Aorta (tissue), 5 donors: ENCODE measurements at regions not wholly inside any gene's neighbourhood (a gene's known extent, or its start where the extent isn't known, plus 50 kb on each side); places are given as distances from the start of the nearest gene placed in this dataset.

Experiments
- ATAC-seq: fragments of 200-7000 bp; cut with Tn5 transposase; one replicate; pipeline ENCODE4 v1.9.1; 2022; ENCODE audit warnings: moderate library complexity; ENCODE audit not compliant: low FRiP score
- DNase-seq, 2 donors: peaks; one replicate each; pipeline ENCODE4 v3.0.0-alpha.2; 2020
- H3K27ac ChIP-seq, 2 donors: one replicate each; pipeline ENCODE4 v1.5.1; 2013; ENCODE audit warnings: low read length in 2 of 2, mild to moderate bottlenecking in 2 of 2, moderate library complexity in 2 of 2, control low read depth in 1 of 2, inconsistent platforms in 1 of 2, low read depth in 1 of 2
- H3K27me3 ChIP-seq, 2 donors: one replicate each; pipeline ENCODE4 v1.6.1; 2013; ENCODE audit warnings: control low read depth in 1 of 2, low read length in 1 of 2, mild to moderate bottlenecking in 1 of 2, moderate library complexity in 1 of 2; ENCODE audit not compliant: insufficient read depth in 2 of 2, control insufficient read depth in 1 of 2
- H3K36me3 ChIP-seq, 2 donors: one replicate each; pipeline ENCODE4 v1.6.1; 2013; ENCODE audit warnings: control low read depth in 1 of 2, low read length in 1 of 2, mild to moderate bottlenecking in 1 of 2; ENCODE audit not compliant: insufficient read depth in 2 of 2, control insufficient read depth in 1 of 2
- H3K4me1 ChIP-seq, 2 donors: one replicate each; pipeline ENCODE4 v1.6.1; 2013; ENCODE audit warnings: low read length in 2 of 2, control low read depth in 1 of 2, mild to moderate bottlenecking in 1 of 2, moderate library complexity in 1 of 2; ENCODE audit not compliant: insufficient read depth in 2 of 2, control insufficient read depth in 1 of 2
- H3K4me3 ChIP-seq, 2 donors: one replicate each; pipeline ENCODE4 v1.5.1; 2013; ENCODE audit warnings: low read length in 2 of 2, control low read depth in 1 of 2, mild to moderate bottlenecking in 1 of 2
- H3K9me3 ChIP-seq: one replicate; pipeline ENCODE4 v1.6.1; 2013; ENCODE audit warnings: mild to moderate bottlenecking, low read length; ENCODE audit not compliant: control insufficient read depth
- WGBS, 2 donors: extraction: QIAGEN DNeasy Blood & Tissue Kit; methylation state at CpG; one replicate each; pipeline ENCODE4 v1.1.7; 2013; 5-methylcytosine and 5-hydroxymethylcytosine counted together
- intact Hi-C, 2 donors: fragments of 100-400 bp; cut with DNase I; formaldehyde crosslinking; loops; one replicate each; pipeline versions ENCODE4 v1.14.2 to v1.15.0; 2022
- donor health status: healthy with polysubstance abuse.
- donor health status: Bipolar disorder and iron deficiency.
- donor health status: DM: no; HTN: no; CAD: no.
- donor health status: DM: no; HTN: no; CAD: no.
- donor health status: DM: yes; HTN: yes; CAD: no.

GRCh38 chr1:64330839-64331238, 127.4 kb downstream of the UBE2U start:
- Histone ChIP-seq H3K4me1 (peaks cover 0 to 2% of the 10 kb centered on the region in 2 donors), H3K27me3 (no peaks in the 10 kb centered on the region), H3K9me3 (no peaks in the 10 kb centered on the region), H3K36me3 (no peaks in the 10 kb centered on the region), H3K27ac (no peak overlapping the region), H3K4me3 (no peak overlapping the region)
- ATAC-seq: no peak
- no peak for DNase-seq
- intact Hi-C loops: no loop called here
- 53% methylated on average over 4 of the region's 4 CpGs for WGBS, 2 donors

DNA sequence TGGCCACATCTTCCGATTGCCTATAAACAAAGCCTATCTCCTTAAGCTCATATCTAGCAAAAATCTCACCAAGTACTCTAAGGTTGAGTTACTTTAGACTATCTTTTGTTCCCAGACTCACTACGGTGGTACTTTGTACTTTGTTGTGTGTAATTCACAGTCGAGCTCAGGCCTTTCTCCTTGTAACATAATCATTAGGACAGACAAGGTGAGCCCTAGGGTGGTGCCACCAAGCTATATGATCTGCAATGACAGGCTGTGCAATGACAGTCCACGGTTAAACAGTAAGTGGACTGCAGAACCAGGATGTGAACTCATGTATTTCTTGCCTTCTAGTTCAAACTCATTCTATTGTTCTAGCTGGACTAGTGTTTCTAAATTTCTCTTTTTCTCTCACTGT, 132.2 kb downstream of the UBE2U start:
- no peak overlapping the region for H3K27ac ChIP-seq
- peaks cover 0 to 1% of the 10 kb centered on the region in 2 donors for H3K27me3 ChIP-seq
- no peak overlapping the region for H3K4me3 ChIP-seq
- peaks cover 0 to 2% of the 10 kb centered on the region in 2 donors for H3K4me1 ChIP-seq
- DNase-seq: no peak
- H3K36me3 ChIP-seq: no peaks in the 10 kb centered on the region
- 80 to 98% methylated on average over 4 of the region's 4 CpGs for WGBS, 2 donors
- intact Hi-C loops: no loop called here
- no peak for ATAC-seq
- H3K9me3 ChIP-seq: no peaks in the 10 kb centered on the region

- intact Hi-C loops: no loop called here
- Histone ChIP-seq H3K36me3 (no peaks in the 10 kb centered on the region), H3K4me1 (peaks cover 0 to 2% of the 10 kb centered on the region in 2 donors), H3K9me3 (no peaks in the 10 kb centered on the region), H3K4me3 (no peak overlapping the region), H3K27me3 (peaks cover 0 to 1% of the 10 kb centered on the region in 2 donors), H3K27ac (no peak overlapping the region)
- ATAC-seq: no peak
- DNase-seq: no peak
- 90 to 93% methylated on average over 4 of the region's 4 CpGs for WGBS, 2 donors
Measured at GRCh38 chr1:64337475-64337874, 132.5 kb upstream of the CACHD1 start.

DNA sequence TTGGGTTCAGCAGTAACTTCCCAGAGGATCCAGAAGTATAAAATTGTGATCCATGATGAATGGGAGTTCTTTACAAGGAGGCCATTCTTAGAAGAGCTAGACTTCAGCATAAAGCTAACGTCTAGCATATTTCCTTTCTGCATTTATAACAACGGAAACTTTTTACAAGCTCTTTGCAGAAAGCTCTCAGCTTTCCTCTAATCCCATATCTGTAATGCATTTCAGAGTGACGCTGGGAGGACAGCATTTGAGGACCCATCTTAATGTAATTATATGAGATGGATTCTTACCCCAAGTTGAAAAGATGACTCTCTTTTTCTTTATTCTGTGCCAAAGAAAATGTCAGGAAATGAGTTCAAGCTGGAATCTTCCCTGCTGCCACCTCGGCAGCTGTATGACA, 132.0 kb upstream of the CACHD1 start:
- no peaks in the 10 kb centered on the region for H3K9me3 ChIP-seq
- no peaks in the 10 kb centered on the region for H3K36me3 ChIP-seq
- H3K4me3 ChIP-seq: no peak overlapping the region
- no peak for ATAC-seq
- H3K4me1 ChIP-seq: no peaks in the 10 kb centered on the region
- H3K27me3 ChIP-seq: peaks cover 0 to 1% of the 10 kb centered on the region in 2 donors
- intact Hi-C loops: no loop called here
- DNase-seq: no peak
- 21 to 39% methylated on average over 4 of the region's 4 CpGs for WGBS, 2 donors
- H3K27ac ChIP-seq: no peak overlapping the region

DNA sequence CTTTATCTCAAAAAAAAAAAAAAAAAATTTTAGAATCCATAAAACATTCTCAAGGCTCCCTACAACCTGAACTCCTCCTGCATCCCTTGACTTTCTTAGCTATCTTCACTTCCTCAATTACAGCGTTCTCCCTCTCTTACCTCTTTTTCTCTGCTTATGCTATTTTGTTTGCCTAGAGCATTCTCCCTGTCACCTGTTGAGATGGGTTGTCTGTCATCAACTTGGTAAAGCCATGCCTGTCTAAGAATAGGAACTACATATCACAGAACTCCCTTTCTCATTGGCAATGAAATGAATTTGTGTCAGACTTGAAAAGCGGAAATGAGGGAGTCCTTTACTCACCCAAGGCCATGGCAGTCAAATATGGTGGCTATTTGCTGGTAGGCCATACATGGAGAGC, 129.6 kb upstream of the CACHD1 start:
- H3K27me3 ChIP-seq: peaks cover 0 to 1% of the 10 kb centered on the region in 2 donors
- 92% methylated on average over 2 of the region's 2 CpGs for WGBS, 2 donors

GRCh38 chr1:64343105-64343822, 126.7 kb upstream of the CACHD1 start:
- intact Hi-C loops: no loop called here
- Histone ChIP-seq H3K27me3 (no peaks in the 10 kb centered on the region), H3K36me3 (no peaks in the 10 kb centered on the region), H3K4me1 (no peaks in the 10 kb centered on the region), H3K9me3 (no peaks in the 10 kb centered on the region), H3K27ac (no peak overlapping the region), H3K4me3 (no peak overlapping the region)
- ATAC-seq (no peak), DNase-seq (no peak)
- 70 to 71% methylated on average over 6 of the region's 6 CpGs for WGBS, 2 donors

More for the DNA sequence above, 129.6 kb upstream of the CACHD1 start:
- H3K4me1 ChIP-seq: no peaks in the 10 kb centered on the region
- intact Hi-C loops: no loop called here
- H3K36me3 ChIP-seq: no peaks in the 10 kb centered on the region
- H3K4me3 ChIP-seq: no peak overlapping the region
- DNase-seq (no peak), ATAC-seq (no peak)
- no peak overlapping the region for H3K27ac ChIP-seq
- no peaks in the 10 kb centered on the region for H3K9me3 ChIP-seq

- Histone ChIP-seq H3K9me3 (no peaks in the 10 kb centered on the region), H3K27me3 (no peaks in the 10 kb centered on the region), H3K27ac (no peak overlapping the region), H3K4me1 (no peaks in the 10 kb centered on the region), H3K4me3 (no peak overlapping the region), H3K36me3 (no peaks in the 10 kb centered on the region)
- ATAC-seq: no peak
- intact Hi-C loops: no loop called here
- WGBS, 2 donors: 54 to 63% methylated on average over 3 of the region's 3 CpGs
- DNase-seq: no peak
Measured at GRCh38 chr1:64343823-64344190, 126.1 kb upstream of the CACHD1 start.

- Histone ChIP-seq H3K36me3 (no peaks in the 10 kb centered on the region), H3K27ac (no peak overlapping the region), H3K4me1 (no peaks in the 10 kb centered on the region), H3K27me3 (no peaks in the 10 kb centered on the region), H3K9me3 (no peaks in the 10 kb centered on the region), H3K4me3 (no peak overlapping the region)
- intact Hi-C loops: no loop called here
- no peak for ATAC-seq
- no peak for DNase-seq
- 60 to 74% methylated on average over 4 of the region's 4 CpGs for WGBS, 2 donors
Measured at GRCh38 chr1:64348270-64348960, 121.5 kb upstream of the CACHD1 start.
